Keratinocyte (primary cell): ENCODE measurements at regions not wholly inside any gene's neighbourhood (a gene's known extent, or its start where the extent isn't known, plus 50 kb on each side); places are given as distances from the start of the nearest gene placed in this dataset.

ENCODE experiments used
- DNase-seq: peaks from one replicate; pipeline ENCODE4 v3.0.0-alpha.2; 2011; ENCODE audit warnings: low read depth, missing footprints, low spot score
- FAIRE-seq: peaks from 2 replicates; lab custom pipeline; 2011; peaks lifted over from hg19 to GRCh38; lab: Jason Lieb, UNC
- H2AFZ ChIP-seq: 2 replicates; pipeline ENCODE4 v1.6.0; 2012; ENCODE audit warnings: low read length, control low read depth, inconsistent platforms; ENCODE audit not compliant: control insufficient read depth
- H3K27ac ChIP-seq: 2 replicates; pipeline ENCODE4 v1.5.1; 2011; ENCODE audit warnings: low read length; ENCODE audit not compliant: control insufficient read depth, insufficient read depth
- H3K27me3 ChIP-seq: 3 replicates; pipeline ENCODE4 v1.6.0; 2011; ENCODE audit warnings: low read length; ENCODE audit not compliant: control insufficient read depth, insufficient read depth; ENCODE audit errors: extremely low read depth
- H3K36me3 ChIP-seq, 2 experiments: 2 replicates in 1 of 2; 3 replicates in 1 of 2; pipeline ENCODE4 v1.5.1; 2011; ENCODE audit warnings: low read length in 2 of 2, mild to moderate bottlenecking in 1 of 2; ENCODE audit not compliant: control insufficient read depth in 2 of 2, insufficient read depth in 2 of 2; ENCODE audit errors: extremely low read depth in 1 of 2
- H3K4me1 ChIP-seq: 3 replicates; pipeline ENCODE4 v1.5.1; 2011; ENCODE audit warnings: low read length; ENCODE audit not compliant: control insufficient read depth, insufficient read depth; ENCODE audit errors: extremely low read depth
- H3K4me2 ChIP-seq: 3 replicates; pipeline ENCODE4 v1.6.0; 2011; ENCODE audit warnings: low read depth, low read length; ENCODE audit not compliant: control insufficient read depth, insufficient read depth; ENCODE audit errors: extremely low read depth
- H3K4me3 ChIP-seq, 3 experiments: fragments of 200-600 bp in 1 of 3; sonication (generic) in 1 of 3; 2 replicates in 2 of 3; 3 replicates in 1 of 3; pipeline ENCODE4 v1.5.1; 2011 to 2016; ENCODE audit warnings: low read length in 3 of 3, mild to moderate bottlenecking in 3 of 3, control low read depth in 2 of 3, inconsistent platforms in 1 of 3, low read depth in 1 of 3, mixed read lengths in 1 of 3, mixed run types in 1 of 3, moderate library complexity in 1 of 3; ENCODE audit not compliant: control insufficient read depth in 2 of 3, insufficient read depth in 2 of 3; ENCODE audit errors: extremely low read depth in 1 of 3
- H3K79me2 ChIP-seq: 2 replicates; pipeline ENCODE4 v1.6.0; 2012; ENCODE audit warnings: low read length; ENCODE audit not compliant: control insufficient read depth, insufficient read depth
- H3K9ac ChIP-seq: 3 replicates; pipeline ENCODE4 v1.6.0; 2011; ENCODE audit warnings: low read length; ENCODE audit not compliant: control insufficient read depth, insufficient read depth; ENCODE audit errors: extremely low read depth
- H3K9me1 ChIP-seq: 3 replicates; pipeline ENCODE4 v1.6.0; 2011; ENCODE audit warnings: low read length; ENCODE audit not compliant: control insufficient read depth, insufficient read depth; ENCODE audit errors: extremely low read depth
- H3K9me3 ChIP-seq: 2 replicates; pipeline ENCODE4 v1.5.1; 2012; ENCODE audit warnings: low read depth, low read length; ENCODE audit not compliant: control insufficient read depth
- H4K20me1 ChIP-seq: 3 replicates; pipeline ENCODE4 v1.6.0; 2011; ENCODE audit warnings: low read length; ENCODE audit not compliant: control insufficient read depth, insufficient read depth; ENCODE audit errors: extremely low read depth
- EZH2 ChIP-seq: IDR thresholded peaks from one replicate; pipeline ENCODE4 v1.6.1; 2012; ENCODE audit warnings: inconsistent platforms, mild to moderate bottlenecking, low read length, moderate library complexity
- dilution Hi-C: fragments of 300-500 bp; cut with MboI; formaldehyde crosslinking; loops from one replicate; pipeline ENCODE4 v1.7.0; 2020; ENCODE audit warnings: low sequenced_read_pairs; ENCODE audit not compliant: extremely low pct_ligation_motif_present
- TF ChIP-seq, protein P1 (sequence below), 3 experiments: IDR thresholded peaks in 1 of 3; conservative IDR thresholded peaks in 1 of 3; optimal IDR thresholded peaks in 1 of 3; 2 replicates in 2 of 3; 3 replicates in 1 of 3; pipeline versions ENCODE3 to v1.5.1; 2011; ENCODE audit warnings: low read length in 3 of 3, mild to moderate bottlenecking in 3 of 3, moderate library complexity in 2 of 3, control low read depth in 1 of 3, inconsistent platforms in 1 of 3; ENCODE audit not compliant: insufficient read depth in 2 of 3; ENCODE audit errors: extremely low read depth in 1 of 3

GRCh38 chr10:112059220-112059619 lies 124.3 kb downstream of the GPAM start:
- no peaks in the 10 kb centered on the region for H3K9me3 ChIP-seq
- no peaks in the 10 kb centered on the region for H4K20me1 ChIP-seq
- FAIRE-seq, result no peak
- no peak overlapping the region for H3K4me2 ChIP-seq
- no peak overlapping the region for H2AFZ ChIP-seq
- no peaks in the 10 kb centered on the region for H3K79me2 ChIP-seq
- no peaks in the 10 kb centered on the region for H3K9me1 ChIP-seq
- no peak overlapping the region for H3K9ac ChIP-seq
- H3K4me3 ChIP-seq, result no peak overlapping the region
- H3K36me3 ChIP-seq, result no peaks in the 10 kb centered on the region
- H3K27me3 ChIP-seq, result no peaks in the 10 kb centered on the region
- dilution Hi-C loops, result no loop called here
- no peaks in the 10 kb centered on the region for H3K4me1 ChIP-seq
- no peak for DNase-seq
- H3K27ac ChIP-seq, result no peak overlapping the region
- TF ChIP-seq, protein P1, sequence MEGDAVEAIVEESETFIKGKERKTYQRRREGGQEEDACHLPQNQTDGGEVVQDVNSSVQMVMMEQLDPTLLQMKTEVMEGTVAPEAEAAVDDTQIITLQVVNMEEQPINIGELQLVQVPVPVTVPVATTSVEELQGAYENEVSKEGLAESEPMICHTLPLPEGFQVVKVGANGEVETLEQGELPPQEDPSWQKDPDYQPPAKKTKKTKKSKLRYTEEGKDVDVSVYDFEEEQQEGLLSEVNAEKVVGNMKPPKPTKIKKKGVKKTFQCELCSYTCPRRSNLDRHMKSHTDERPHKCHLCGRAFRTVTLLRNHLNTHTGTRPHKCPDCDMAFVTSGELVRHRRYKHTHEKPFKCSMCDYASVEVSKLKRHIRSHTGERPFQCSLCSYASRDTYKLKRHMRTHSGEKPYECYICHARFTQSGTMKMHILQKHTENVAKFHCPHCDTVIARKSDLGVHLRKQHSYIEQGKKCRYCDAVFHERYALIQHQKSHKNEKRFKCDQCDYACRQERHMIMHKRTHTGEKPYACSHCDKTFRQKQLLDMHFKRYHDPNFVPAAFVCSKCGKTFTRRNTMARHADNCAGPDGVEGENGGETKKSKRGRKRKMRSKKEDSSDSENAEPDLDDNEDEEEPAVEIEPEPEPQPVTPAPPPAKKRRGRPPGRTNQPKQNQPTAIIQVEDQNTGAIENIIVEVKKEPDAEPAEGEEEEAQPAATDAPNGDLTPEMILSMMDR (optimal IDR thresholded peaks at IDR 0.05 in 1 of 3, IDR thresholded peaks at IDR 0.05 in 1 of 3, conservative IDR thresholded peaks at IDR 0.05 in 1 of 3; ENCODE audit: extremely low read depth in 1 of 3, insufficient read depth in 2 of 3, low read length in 3 of 3), result no peak
- no peak for TF ChIP-seq EZH2

DNA sequence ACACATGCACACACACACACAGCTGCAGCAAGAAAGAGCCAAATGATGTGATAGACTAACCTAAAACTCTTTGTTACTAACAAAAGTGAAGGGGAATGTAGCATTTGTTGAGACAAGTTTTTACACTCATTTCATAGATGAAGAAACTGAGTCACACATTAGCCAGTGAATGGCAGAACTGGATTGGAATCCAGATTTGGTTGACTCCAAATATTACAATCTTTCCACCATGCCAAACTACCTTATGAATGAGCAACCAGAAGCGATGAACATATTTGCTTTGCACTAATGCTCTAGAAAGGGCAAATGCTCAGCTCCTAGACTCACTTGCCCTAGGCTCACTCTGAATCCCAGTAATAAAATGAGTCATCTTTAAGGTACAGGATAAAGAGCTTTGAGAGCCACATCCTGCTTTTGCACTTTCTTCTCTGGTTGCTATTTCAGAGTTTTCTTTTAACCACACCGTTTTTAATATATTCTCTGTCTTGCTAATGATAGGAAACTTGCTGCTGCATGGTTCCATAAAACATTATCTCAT lies 111.9 kb downstream of the GPAM start:
- H3K27ac ChIP-seq, result no peak overlapping the region
- H3K4me1 ChIP-seq, result peaks cover 19% of the 10 kb centered on the region
- no peaks in the 10 kb centered on the region for H4K20me1 ChIP-seq
- no peaks in the 10 kb centered on the region for H3K9me1 ChIP-seq
- TF ChIP-seq EZH2, result no peak
- TF ChIP-seq, protein P1 (optimal IDR thresholded peaks at IDR 0.05 in 1 of 3, IDR thresholded peaks at IDR 0.05 in 1 of 3, conservative IDR thresholded peaks at IDR 0.05 in 1 of 3; ENCODE audit: extremely low read depth in 1 of 3, insufficient read depth in 2 of 3, low read length in 3 of 3), result no peak
- dilution Hi-C loops, result no loop called here
- H3K4me2 ChIP-seq, result no peak overlapping the region
- no peaks in the 10 kb centered on the region for H3K79me2 ChIP-seq
- no peaks in the 10 kb centered on the region for H3K27me3 ChIP-seq
- no peaks in the 10 kb centered on the region for H3K9me3 ChIP-seq
- H3K36me3 ChIP-seq, result no peaks in the 10 kb centered on the region
- FAIRE-seq (peak; percentile 94), DNase-seq (peak; percentile 65)
- H3K4me3 ChIP-seq, result no peak overlapping the region
- no peak overlapping the region for H2AFZ ChIP-seq
- no peak overlapping the region for H3K9ac ChIP-seq
